ENCODE measurements at regions not wholly inside any gene's neighbourhood (a gene's known extent, or its start where the extent isn't known, plus 50 kb on each side); places are given as distances from the start of the nearest gene placed in this dataset.

DNA sequence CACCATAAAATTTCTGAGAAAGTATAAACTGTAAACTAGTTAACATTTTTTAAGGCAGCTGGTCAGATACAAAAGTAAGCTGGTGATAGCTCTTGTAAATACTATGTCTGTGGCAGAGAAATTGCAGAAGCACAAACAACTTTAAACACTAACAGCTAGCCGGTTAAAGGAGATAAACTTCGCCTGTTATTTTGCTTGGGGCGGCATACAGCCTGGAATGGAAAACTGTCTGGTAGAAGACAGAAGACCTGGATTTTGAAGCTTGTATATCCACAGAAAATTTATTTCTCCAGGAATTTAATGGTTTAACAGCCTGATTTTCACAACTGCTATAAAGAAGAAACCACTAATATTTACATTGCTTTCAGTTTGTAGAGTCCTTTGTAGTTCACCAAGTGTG, 65.3 kb upstream of the FIBIN start:
- TF ChIP-seq CTCF (IDR thresholded peaks at IDR 0.05) (no peak), POLR2A (IDR thresholded peaks at IDR 0.05) (no peak)

Measured in Peyer's patch (tissue), 4 donors.